ENCODE measurements at regions not wholly inside any gene's neighbourhood (a gene's known extent, or its start where the extent isn't known, plus 50 kb on each side); places are given as distances from the start of the nearest gene placed in this dataset.

GRCh38 chr10:112057072-112057471 is 126.5 kb downstream of the GPAM start:
- Mint-ChIP-seq H3K36me3 (no peaks in the 10 kb centered on the region), H3K9me3 (no peaks in the 10 kb centered on the region), H3K4me1 (no peaks in the 10 kb centered on the region), H3K4me3 (no peak overlapping the region), H3K27ac (no peak overlapping the region)
- ATAC-seq: no peak
- DNase-seq (ENCODE audit: low spot score in 2 of 2): no peak

GRCh38 chr10:112059220-112059619 is 124.3 kb downstream of the GPAM start:
- DNase-seq (ENCODE audit: low spot score in 2 of 2): no peak
- Mint-ChIP-seq H3K4me1 (no peaks in the 10 kb centered on the region), H3K4me3 (no peak overlapping the region), H3K36me3 (no peaks in the 10 kb centered on the region), H3K9me3 (no peaks in the 10 kb centered on the region), H3K27ac (no peak overlapping the region)
- no peak for ATAC-seq

- H3K9me3 Mint-ChIP-seq: no peaks in the 10 kb centered on the region
- no peak for ATAC-seq
- H3K4me1 Mint-ChIP-seq: no peaks in the 10 kb centered on the region
- H3K4me3 Mint-ChIP-seq: no peak overlapping the region
- no peak for DNase-seq (ENCODE audit: low spot score in 2 of 2)
- H3K36me3 Mint-ChIP-seq: no peaks in the 10 kb centered on the region
- H3K27ac Mint-ChIP-seq: no peak overlapping the region
Observed at GRCh38 chr10:112071596-112072133, 111.9 kb downstream of the GPAM start.

GRCh38 chr10:112078003-112078402 is 105.6 kb downstream of the GPAM start:
- Mint-ChIP-seq H3K9me3 (no peaks in the 10 kb centered on the region), H3K27ac (no peak overlapping the region), H3K4me3 (no peak overlapping the region), H3K4me1 (no peaks in the 10 kb centered on the region), H3K36me3 (no peaks in the 10 kb centered on the region)
- ATAC-seq: no peak
- no peak for DNase-seq (ENCODE audit: low spot score in 2 of 2)

- DNase-seq (ENCODE audit: low spot score in 2 of 2) (no peak), ATAC-seq (no peak)
- Mint-ChIP-seq H3K36me3 (no peaks in the 10 kb centered on the region), H3K4me3 (no peak overlapping the region), H3K9me3 (no peaks in the 10 kb centered on the region), H3K4me1 (no peaks in the 10 kb centered on the region), H3K27ac (no peak overlapping the region)
Observed at GRCh38 chr10:112080231-112080630, 103.3 kb downstream of the GPAM start.

- no peak for ATAC-seq
- Mint-ChIP-seq H3K4me1 (no peaks in the 10 kb centered on the region), H3K9me3 (no peaks in the 10 kb centered on the region), H3K36me3 (no peaks in the 10 kb centered on the region), H3K4me3 (no peak overlapping the region), H3K27ac (no peak overlapping the region)
- DNase-seq (ENCODE audit: low spot score in 2 of 2): no peak
Observed at GRCh38 chr10:112082120-112082519, 101.4 kb downstream of the GPAM start.

GRCh38 chr10:112083472-112083871 is 100.1 kb downstream of the GPAM start:
- no peaks in the 10 kb centered on the region for H3K4me1 Mint-ChIP-seq

GRCh38 chr10:112087953-112088456 is 95.6 kb downstream of the GPAM start:
- H3K4me1 Mint-ChIP-seq: no peaks in the 10 kb centered on the region
- no peaks in the 10 kb centered on the region for H3K36me3 Mint-ChIP-seq
- H3K4me3 Mint-ChIP-seq: no peak overlapping the region
- no peak overlapping the region for H3K27ac Mint-ChIP-seq
- ATAC-seq: no peak
- DNase-seq (ENCODE audit: low spot score in 2 of 2): no peak
- H3K9me3 Mint-ChIP-seq: no peaks in the 10 kb centered on the region

More at GRCh38 chr10:112083472-112083871, 100.1 kb downstream of the GPAM start:
- ATAC-seq (no peak), DNase-seq (ENCODE audit: low spot score in 2 of 2) (no peak)
- H3K4me3 Mint-ChIP-seq: no peak overlapping the region
- H3K36me3 Mint-ChIP-seq: no peaks in the 10 kb centered on the region
- no peaks in the 10 kb centered on the region for H3K9me3 Mint-ChIP-seq
- H3K27ac Mint-ChIP-seq: no peak overlapping the region

GRCh38 chr10:112091703-112092102 is 91.9 kb downstream of the GPAM start:
- Mint-ChIP-seq H3K9me3 (no peaks in the 10 kb centered on the region), H3K27ac (no peak overlapping the region), H3K4me3 (no peak overlapping the region), H3K4me1 (no peaks in the 10 kb centered on the region), H3K36me3 (no peaks in the 10 kb centered on the region)
- ATAC-seq (no peak), DNase-seq (ENCODE audit: low spot score in 2 of 2) (no peak)

- ATAC-seq: no peak
- H3K36me3 Mint-ChIP-seq: no peaks in the 10 kb centered on the region
- no peaks in the 10 kb centered on the region for H3K9me3 Mint-ChIP-seq
- no peak overlapping the region for H3K4me3 Mint-ChIP-seq
- no peak for DNase-seq (ENCODE audit: low spot score in 2 of 2)
- H3K27ac Mint-ChIP-seq: no peak overlapping the region
- H3K4me1 Mint-ChIP-seq: no peaks in the 10 kb centered on the region
Observed at GRCh38 chr10:112092519-112092918, 91.0 kb downstream of the GPAM start.

- Mint-ChIP-seq H3K4me1 (no peaks in the 10 kb centered on the region), H3K27ac (no peak overlapping the region)
Observed at GRCh38 chr10:112094984-112095383, 88.6 kb downstream of the GPAM start.

GRCh38 chr10:112095731-112096130 is 87.8 kb downstream of the GPAM start:
- Mint-ChIP-seq H3K4me3 (no peak overlapping the region), H3K9me3 (no peaks in the 10 kb centered on the region), H3K4me1 (no peaks in the 10 kb centered on the region), H3K36me3 (no peaks in the 10 kb centered on the region), H3K27ac (no peak overlapping the region)
- DNase-seq (ENCODE audit: low spot score in 2 of 2) (no peak), ATAC-seq (no peak)

More at GRCh38 chr10:112094984-112095383, 88.6 kb downstream of the GPAM start:
- Mint-ChIP-seq H3K9me3 (no peaks in the 10 kb centered on the region), H3K4me3 (no peak overlapping the region), H3K36me3 (no peaks in the 10 kb centered on the region)
- ATAC-seq: no peak
- DNase-seq (ENCODE audit: low spot score in 2 of 2): no peak

- no peak for ATAC-seq
- Mint-ChIP-seq H3K36me3 (no peaks in the 10 kb centered on the region), H3K9me3 (no peaks in the 10 kb centered on the region), H3K4me1 (no peaks in the 10 kb centered on the region), H3K27ac (no peak overlapping the region), H3K4me3 (no peak overlapping the region)
- DNase-seq (ENCODE audit: low spot score in 2 of 2): no peak
Observed at GRCh38 chr10:112098682-112099081, 84.9 kb downstream of the GPAM start.
